Stimulated activated naive B cell treated with anti-CD40 and anti-IgM and Interleukin-4, amounts not matched to agents 10 μg/mL and 1 μg/mL and 100 μg/mL, for 72 hours (primary cell): ENCODE measurements at regions not wholly inside any gene's neighbourhood (a gene's known extent, or its start where the extent isn't known, plus 50 kb on each side); places are given as distances from the start of the nearest gene placed in this dataset.

Source experiments
- ATAC-seq, 2 donors: fragments of 150-1000 bp; cut with Tn5 transposase; replicated peaks; 2 replicates each; pipeline ENCODE4 v1.10.0; 2021; ENCODE audit warnings: moderate library complexity in 1 of 2
- DNase-seq: peaks from one replicate; pipeline ENCODE4 v3.0.0; 2021
- H3K27ac Mint-ChIP-seq: one replicate; pipeline ENCODE4 v1.8.0; 2022; ENCODE audit warnings: mild to moderate bottlenecking, mixed read lengths
- H3K27me3 Mint-ChIP-seq, 2 donors: one replicate each; pipeline ENCODE4 v1.8.0; 2022; ENCODE audit warnings: mixed read lengths in 2 of 2
- H3K36me3 Mint-ChIP-seq, 2 donors: one replicate each; pipeline ENCODE4 v1.8.0; 2022; ENCODE audit warnings: mixed read lengths in 2 of 2, mild to moderate bottlenecking in 1 of 2
- H3K4me1 Mint-ChIP-seq, 2 donors: one replicate each; pipeline ENCODE4 v1.8.0; 2022; ENCODE audit warnings: mixed read lengths in 2 of 2, mild to moderate bottlenecking in 1 of 2
- H3K4me3 Mint-ChIP-seq, 2 donors: one replicate each; pipeline ENCODE4 v1.8.0; 2022; ENCODE audit warnings: mild to moderate bottlenecking in 2 of 2, mixed read lengths in 2 of 2, moderate library complexity in 1 of 2
- H3K9me3 Mint-ChIP-seq, 2 donors: one replicate each; pipeline ENCODE4 v1.8.0; 2022; ENCODE audit warnings: mixed read lengths in 2 of 2, mild to moderate bottlenecking in 1 of 2

DNA sequence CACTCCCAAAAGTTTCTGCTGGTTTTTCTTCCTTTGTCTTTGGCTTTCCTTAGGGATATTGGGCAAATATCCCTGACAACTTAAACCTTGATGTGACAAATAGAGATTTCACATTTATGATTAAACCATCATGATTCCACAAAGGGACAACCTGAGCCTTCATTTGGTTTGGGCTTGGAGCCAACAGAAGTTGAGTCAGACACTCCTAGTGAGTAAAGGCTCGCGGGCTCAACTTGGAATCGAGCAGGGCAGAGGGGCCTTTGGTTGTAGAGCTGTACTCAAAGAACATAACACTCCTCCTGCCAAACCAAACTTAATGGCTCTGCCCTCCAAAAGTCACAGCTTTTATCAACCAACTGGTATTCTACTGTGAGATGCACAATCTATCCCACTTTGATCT lies 290.2 kb upstream of the MAP3K1 start:
- ATAC-seq (no peak), DNase-seq (no peak)
- H3K27ac Mint-ChIP-seq, result no peak overlapping the region
- no peaks in the 10 kb centered on the region for H3K36me3 Mint-ChIP-seq
- no peak overlapping the region for H3K4me3 Mint-ChIP-seq
- H3K4me1 Mint-ChIP-seq, result peaks cover 5 to 10% of the 10 kb centered on the region in 2 donors
- H3K9me3 Mint-ChIP-seq, result no peaks in the 10 kb centered on the region
- no peaks in the 10 kb centered on the region for H3K27me3 Mint-ChIP-seq

DNA sequence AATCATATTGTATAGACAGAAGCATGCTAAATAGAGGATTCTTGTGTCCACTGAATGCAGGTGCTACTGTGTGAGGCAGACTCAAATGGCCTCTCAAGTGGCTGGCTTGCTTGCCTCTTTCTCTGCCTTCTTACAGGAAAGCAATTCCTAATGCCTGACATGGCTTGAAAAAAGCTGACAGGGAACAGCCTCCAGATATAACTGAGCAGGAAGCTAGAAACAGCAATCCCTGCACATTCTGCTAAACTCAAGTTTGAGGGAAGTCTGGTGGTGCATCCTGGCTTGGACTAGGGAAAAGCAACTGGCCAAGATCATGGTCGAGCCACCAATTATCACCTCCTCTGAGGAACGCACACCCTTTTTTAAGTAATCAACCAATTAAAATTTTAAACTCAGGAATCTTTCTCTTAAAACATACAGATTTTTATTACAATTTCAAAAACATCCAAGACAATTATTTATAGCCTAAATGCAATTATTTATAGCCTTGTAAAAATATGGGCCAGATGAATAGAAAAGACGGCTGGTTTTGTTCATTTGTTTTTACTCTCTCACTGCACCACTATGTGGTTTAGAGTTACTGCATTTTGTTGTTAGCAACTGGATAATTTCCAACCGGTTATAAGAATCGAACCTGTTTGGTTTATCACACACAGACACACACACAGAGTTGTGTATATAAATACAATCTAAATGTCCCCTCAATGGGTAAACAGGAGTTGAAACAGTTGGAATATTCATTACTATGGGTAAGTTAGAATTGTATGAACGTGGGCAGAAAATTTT lies 290.9 kb upstream of the ANKRD55 start:
- peaks cover 7 to 10% of the 10 kb centered on the region in 2 donors for H3K4me1 Mint-ChIP-seq
- DNase-seq (no peak), ATAC-seq (no peak)
- no peaks in the 10 kb centered on the region for H3K36me3 Mint-ChIP-seq
- H3K4me3 Mint-ChIP-seq, result no peak overlapping the region
- H3K27ac Mint-ChIP-seq, result no peak overlapping the region
- no peaks in the 10 kb centered on the region for H3K27me3 Mint-ChIP-seq
- no peaks in the 10 kb centered on the region for H3K9me3 Mint-ChIP-seq

GRCh38 chr5:56522960-56523359 lies 289.8 kb upstream of the ANKRD55 start:
- no peak for ATAC-seq
- no peak overlapping the region for H3K4me3 Mint-ChIP-seq
- H3K4me1 Mint-ChIP-seq, result peaks cover 9% of the 10 kb centered on the region in 2 donors
- no peak overlapping the region for H3K27ac Mint-ChIP-seq
- H3K27me3 Mint-ChIP-seq, result no peaks in the 10 kb centered on the region
- no peaks in the 10 kb centered on the region for H3K9me3 Mint-ChIP-seq
- no peaks in the 10 kb centered on the region for H3K36me3 Mint-ChIP-seq
- DNase-seq, result no peak

- Mint-ChIP-seq H3K27ac (no peak overlapping the region), H3K4me3 (no peak overlapping the region), H3K9me3 (no peaks in the 10 kb centered on the region), H3K27me3 (no peaks in the 10 kb centered on the region), H3K36me3 (no peaks in the 10 kb centered on the region), H3K4me1 (peaks cover 9 to 11% of the 10 kb centered on the region in 2 donors)
- ATAC-seq (no peak), DNase-seq (no peak)
Observed at GRCh38 chr5:56522169-56522568, 289.0 kb upstream of the ANKRD55 start.

- Mint-ChIP-seq H3K9me3 (no peaks in the 10 kb centered on the region), H3K27me3 (no peaks in the 10 kb centered on the region), H3K27ac (no peak overlapping the region), H3K36me3 (no peaks in the 10 kb centered on the region), H3K4me1 (peaks cover 15% of the 10 kb centered on the region in 2 donors), H3K4me3 (no peak overlapping the region)
- ATAC-seq (no peak), DNase-seq (no peak)
Observed at GRCh38 chr5:56520986-56521730, 288.0 kb upstream of the ANKRD55 start.

GRCh38 chr5:56518820-56519219 lies 285.7 kb upstream of the ANKRD55 start:
- ATAC-seq (no peak), DNase-seq (no peak)
- no peaks in the 10 kb centered on the region for H3K9me3 Mint-ChIP-seq
- H3K4me1 Mint-ChIP-seq, result peaks cover 17 to 22% of the 10 kb centered on the region in 2 donors
- no peak overlapping the region for H3K4me3 Mint-ChIP-seq
- H3K27me3 Mint-ChIP-seq, result no peaks in the 10 kb centered on the region
- no peaks in the 10 kb centered on the region for H3K36me3 Mint-ChIP-seq
- H3K27ac Mint-ChIP-seq, result no peak overlapping the region

- Mint-ChIP-seq H3K4me3 (no peak overlapping the region), H3K27ac (no peak overlapping the region), H3K27me3 (no peaks in the 10 kb centered on the region), H3K4me1 (peaks cover 24 to 34% of the 10 kb centered on the region in 2 donors), H3K36me3 (no peaks in the 10 kb centered on the region), H3K9me3 (no peaks in the 10 kb centered on the region)
- no peak for DNase-seq
- ATAC-seq, result no peak
Observed at GRCh38 chr5:56517011-56517416, 283.9 kb upstream of the ANKRD55 start.

DNA sequence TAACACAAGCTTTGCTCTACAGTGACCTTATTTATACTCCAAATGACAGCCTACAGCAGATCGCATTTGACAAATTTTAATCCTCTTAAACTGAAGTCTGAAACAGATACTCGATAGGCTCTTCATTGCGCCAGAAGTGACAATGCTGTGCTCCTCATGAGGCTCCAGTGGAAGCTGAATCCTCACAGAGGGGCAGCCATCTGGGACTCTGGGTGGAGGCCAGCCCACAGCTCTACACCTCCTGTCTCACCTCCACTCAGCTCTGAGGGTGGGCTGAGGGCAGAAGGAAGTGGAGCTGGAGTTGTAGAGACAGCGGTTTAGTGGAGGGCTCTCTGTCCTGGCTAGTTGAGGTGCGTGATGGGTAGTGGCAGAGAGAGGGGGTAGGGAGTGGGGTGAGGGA lies 283.3 kb upstream of the ANKRD55 start:
- Mint-ChIP-seq H3K4me3 (no peak overlapping the region), H3K36me3 (no peaks in the 10 kb centered on the region), H3K27me3 (no peaks in the 10 kb centered on the region), H3K27ac (peak overlapping the region; percentile 67), H3K9me3 (no peaks in the 10 kb centered on the region), H3K4me1 (peaks cover 24 to 34% of the 10 kb centered on the region in 2 donors)
- no peak for DNase-seq
- ATAC-seq, result no peak

GRCh38 chr5:56516035-56516434 lies 282.9 kb upstream of the ANKRD55 start:
- Mint-ChIP-seq H3K27ac (no peak overlapping the region), H3K36me3 (no peaks in the 10 kb centered on the region), H3K9me3 (no peaks in the 10 kb centered on the region), H3K4me3 (no peak overlapping the region), H3K4me1 (peaks cover 24 to 34% of the 10 kb centered on the region in 2 donors), H3K27me3 (no peaks in the 10 kb centered on the region)
- ATAC-seq (no peak), DNase-seq (no peak)

DNA sequence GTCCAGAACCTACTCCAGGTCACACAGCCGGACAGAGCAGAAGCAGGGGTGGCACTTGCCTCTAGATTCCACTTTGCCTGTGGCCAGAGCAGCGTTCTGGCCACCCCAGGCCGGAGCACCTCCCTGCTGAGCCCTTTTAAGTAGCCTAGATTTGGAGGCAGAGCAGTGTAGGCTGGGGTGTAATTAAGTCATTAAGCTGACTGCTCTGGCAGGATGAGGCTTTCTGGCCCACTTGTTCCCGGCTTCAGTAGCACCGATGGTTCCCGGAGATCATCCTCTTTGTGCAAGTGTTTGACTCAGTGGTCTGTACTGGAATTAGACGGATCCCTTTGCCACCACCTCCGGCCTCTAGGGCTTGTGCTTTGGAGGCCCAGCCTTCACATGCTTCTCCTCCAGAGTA lies 281.9 kb upstream of the ANKRD55 start:
- H3K36me3 Mint-ChIP-seq, result no peaks in the 10 kb centered on the region
- ATAC-seq (no peak), DNase-seq (no peak)
- no peaks in the 10 kb centered on the region for H3K27me3 Mint-ChIP-seq
- H3K4me3 Mint-ChIP-seq, result no peak overlapping the region
- no peak overlapping the region for H3K27ac Mint-ChIP-seq
- H3K4me1 Mint-ChIP-seq, result peaks cover 26 to 34% of the 10 kb centered on the region in 2 donors
- no peaks in the 10 kb centered on the region for H3K9me3 Mint-ChIP-seq

DNA sequence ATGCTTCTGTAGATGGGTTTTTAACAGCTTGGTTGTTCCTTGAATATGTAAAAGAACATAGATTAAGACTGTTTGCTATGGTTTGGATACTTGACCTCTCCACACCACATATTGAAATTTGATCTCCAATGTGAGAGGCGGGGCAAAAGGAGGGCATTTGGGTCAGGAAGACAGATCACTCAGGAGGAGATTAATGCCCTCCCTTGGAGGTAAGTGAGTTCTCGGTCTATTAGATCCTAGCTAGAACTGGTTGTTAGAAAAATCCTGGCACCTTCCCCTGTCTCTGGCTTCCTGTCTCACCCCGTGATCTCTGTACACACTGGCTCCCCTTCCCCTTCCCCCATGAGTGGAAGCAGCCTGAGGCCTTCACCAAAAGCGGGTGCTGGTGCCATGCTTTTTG lies 281.1 kb upstream of the ANKRD55 start:
- no peak for ATAC-seq
- H3K36me3 Mint-ChIP-seq, result no peaks in the 10 kb centered on the region
- no peak overlapping the region for H3K27ac Mint-ChIP-seq
- no peaks in the 10 kb centered on the region for H3K9me3 Mint-ChIP-seq
- H3K27me3 Mint-ChIP-seq, result no peaks in the 10 kb centered on the region
- peaks cover 23 to 34% of the 10 kb centered on the region in 2 donors for H3K4me1 Mint-ChIP-seq
- H3K4me3 Mint-ChIP-seq, result no peak overlapping the region
- DNase-seq, result no peak

DNA sequence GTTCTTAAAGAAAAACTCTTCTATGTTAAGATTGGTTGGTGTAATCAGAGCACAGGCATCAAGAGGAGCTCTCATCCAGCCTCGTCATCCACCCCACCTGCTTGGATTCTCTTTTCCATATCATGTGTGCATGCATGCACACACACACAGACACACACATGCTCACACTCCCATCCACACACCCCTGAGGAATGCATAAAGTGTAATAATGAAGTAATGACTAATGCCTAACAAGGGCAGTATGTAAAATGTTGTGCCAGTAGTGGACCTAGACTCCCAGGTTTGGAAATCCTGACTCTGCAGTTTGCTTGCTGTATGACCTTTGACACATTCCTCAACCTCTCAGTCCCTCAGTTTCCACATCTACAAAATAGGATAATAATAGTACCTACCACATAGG lies 280.0 kb upstream of the ANKRD55 start:
- Mint-ChIP-seq H3K36me3 (no peaks in the 10 kb centered on the region), H3K4me1 (peaks cover 25 to 34% of the 10 kb centered on the region in 2 donors), H3K4me3 (no peak overlapping the region), H3K27ac (no peak overlapping the region), H3K27me3 (no peaks in the 10 kb centered on the region), H3K9me3 (no peaks in the 10 kb centered on the region)
- no peak for DNase-seq
- ATAC-seq, result no peak

GRCh38 chr5:56512313-56512996 lies 279.3 kb upstream of the ANKRD55 start:
- Mint-ChIP-seq H3K27me3 (no peaks in the 10 kb centered on the region), H3K4me3 (no peak overlapping the region), H3K36me3 (no peaks in the 10 kb centered on the region), H3K27ac (no peak overlapping the region), H3K9me3 (no peaks in the 10 kb centered on the region), H3K4me1 (peaks cover 20 to 34% of the 10 kb centered on the region in 2 donors)
- DNase-seq, result no peak
- no peak for ATAC-seq

DNA sequence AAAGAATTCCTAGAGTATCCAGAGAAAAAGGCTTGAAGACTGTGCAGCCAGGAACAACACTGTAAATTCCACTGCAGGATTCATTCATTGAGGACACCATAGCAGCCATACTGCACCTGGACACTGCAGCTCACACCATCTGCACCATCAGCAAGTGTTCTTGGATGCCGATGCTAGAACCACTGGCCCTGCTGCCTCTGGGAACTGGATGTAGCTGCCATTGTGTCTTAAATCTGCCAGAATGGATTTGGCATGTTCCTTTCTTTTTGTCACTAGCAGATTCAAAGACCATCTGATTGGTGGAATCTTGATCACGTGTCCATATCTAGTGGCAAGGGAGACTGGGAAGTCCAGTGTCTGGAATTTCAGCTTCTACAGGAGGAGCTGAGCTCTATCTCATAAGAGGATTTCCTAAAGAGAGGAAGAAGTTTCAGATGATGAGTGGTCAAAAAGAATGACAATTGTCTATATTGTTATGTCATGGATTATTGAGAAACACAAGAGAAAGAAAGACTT lies 278.3 kb upstream of the ANKRD55 start:
- Mint-ChIP-seq H3K27ac (no peak overlapping the region), H3K4me3 (no peak overlapping the region), H3K36me3 (no peaks in the 10 kb centered on the region), H3K9me3 (no peaks in the 10 kb centered on the region), H3K27me3 (no peaks in the 10 kb centered on the region), H3K4me1 (peaks cover 12 to 28% of the 10 kb centered on the region in 2 donors)
- DNase-seq, result no peak
- no peak for ATAC-seq
